K562 (cell line): ENCODE measurements at regions not wholly inside any gene's neighbourhood (a gene's known extent, or its start where the extent isn't known, plus 50 kb on each side); places are given as distances from the start of the nearest gene placed in this dataset.

Experiments
- HDAC6 ChIP-seq: IDR thresholded peaks from 2 replicates; pipeline ENCODE4 v1.6.1; 2012; ENCODE audit warnings: low read depth, mild to moderate bottlenecking, control low read depth, inconsistent platforms, low read length, moderate library complexity
- KAT7 ChIP-seq: sonication (generic); formaldehyde crosslinking; IDR thresholded peaks from 2 replicates; pipeline ENCODE4 v1.8.0; 2022; ENCODE audit warnings: missing genetic modification reagents, mild to moderate bottlenecking, borderline replicate concordance
- KDM1A ChIP-seq, 2 experiments: fragments of 450-650 bp; IDR thresholded peaks; 2 replicates each; pipeline ENCODE4 v1.6.1; 2016; ENCODE audit warnings: mild to moderate bottlenecking in 2 of 2
- MYBL2 ChIP-seq, 2 experiments: fragments of 450-650 bp in 1 of 2; sonication (generic) in 1 of 2; formaldehyde crosslinking in 1 of 2; IDR thresholded peaks; 2 replicates each; pipeline versions ENCODE4 v1.6.1 to v1.8.1; 2017 to 2022; ENCODE audit warnings: borderline replicate concordance in 1 of 2, inconsistent platforms in 1 of 2, low read depth in 1 of 2, mild to moderate bottlenecking in 1 of 2, missing genetic modification reagents in 1 of 2, moderate library complexity in 1 of 2
- PHF8 ChIP-seq: fragments of 200-600 bp; sonication (generic); IDR thresholded peaks from 2 replicates; pipeline ENCODE4 v1.6.1; 2012; ENCODE audit warnings: mixed run types, mild to moderate bottlenecking, inconsistent platforms, low read length, moderate library complexity, borderline replicate concordance
- PHTF2 ChIP-seq: fragments of 250-450 bp; sonication (Bioruptor Pico); IDR thresholded peaks from 2 replicates; pipeline ENCODE4 v1.5.0; 2021; ENCODE audit warnings: mild to moderate bottlenecking
- THRAP3 ChIP-seq: fragments of 450-650 bp; IDR thresholded peaks from 2 replicates; pipeline ENCODE4 v1.6.1; 2016; ENCODE audit warnings: mild to moderate bottlenecking, inconsistent platforms, borderline replicate concordance
- ZNF140 ChIP-seq: fragments of 250-450 bp; sonication (Bioruptor Pico); IDR thresholded peaks from 2 replicates; pipeline ENCODE4 v1.8.0; 2021; ENCODE audit warnings: moderate library complexity, mild to moderate bottlenecking, inconsistent platforms
- TF ChIP-seq, protein P1 (sequence below): sonication (generic); formaldehyde crosslinking; IDR thresholded peaks from 2 replicates; pipeline ENCODE4 v1.8.1; 2023; ENCODE audit warnings: mild to moderate bottlenecking, missing genetic modification reagents
- TF ChIP-seq, protein P2 (sequence below): sonication (generic); formaldehyde crosslinking; IDR thresholded peaks from 2 replicates; pipeline ENCODE4 v1.8.0; 2022; ENCODE audit warnings: missing genetic modification reagents, mild to moderate bottlenecking, moderate library complexity, borderline replicate concordance

DNA sequence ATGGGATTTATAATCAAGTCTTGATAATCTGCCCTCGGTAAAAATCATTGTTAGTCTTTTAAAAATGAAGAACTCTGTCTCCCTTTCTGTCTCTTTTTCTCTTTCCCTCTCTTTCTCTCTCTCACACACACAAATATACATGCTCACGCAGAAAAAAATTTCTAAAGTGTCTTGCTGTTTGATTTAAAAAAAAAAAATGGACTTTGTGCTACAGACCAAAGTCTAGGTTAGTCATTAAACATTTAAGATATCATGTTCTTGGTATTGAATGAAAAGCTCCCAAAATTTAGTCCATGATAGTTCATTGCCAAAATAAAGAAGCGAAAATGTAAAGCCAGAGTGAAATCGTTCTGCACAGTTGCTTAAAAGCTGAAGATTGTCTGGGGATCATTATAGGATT lies 665.8 kb downstream of the SORCS1 start:
- TF ChIP-seq, protein P1, sequence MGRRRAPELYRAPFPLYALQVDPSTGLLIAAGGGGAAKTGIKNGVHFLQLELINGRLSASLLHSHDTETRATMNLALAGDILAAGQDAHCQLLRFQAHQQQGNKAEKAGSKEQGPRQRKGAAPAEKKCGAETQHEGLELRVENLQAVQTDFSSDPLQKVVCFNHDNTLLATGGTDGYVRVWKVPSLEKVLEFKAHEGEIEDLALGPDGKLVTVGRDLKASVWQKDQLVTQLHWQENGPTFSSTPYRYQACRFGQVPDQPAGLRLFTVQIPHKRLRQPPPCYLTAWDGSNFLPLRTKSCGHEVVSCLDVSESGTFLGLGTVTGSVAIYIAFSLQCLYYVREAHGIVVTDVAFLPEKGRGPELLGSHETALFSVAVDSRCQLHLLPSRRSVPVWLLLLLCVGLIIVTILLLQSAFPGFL (CRISPR knock-in tag) = no peak
- TF ChIP-seq MYBL2 (IDR thresholded peaks at IDR 0.05; ENCODE audit: low read depth) (no peak), MYBL2 (CRISPR knock-in tag; IDR thresholded peaks at IDR 0.05; ENCODE audit: borderline replicate concordance) (no peak), ZNF140 (no peak), THRAP3 (no peak), HDAC6 (no peak), PHF8 (no peak), PHTF2 (CRISPR knock-in tag) (no peak), KDM1A (IDR thresholded peaks at IDR 0.05) (no peak), KAT7 (CRISPR knock-in tag) (no peak)
- TF ChIP-seq, protein P2, sequence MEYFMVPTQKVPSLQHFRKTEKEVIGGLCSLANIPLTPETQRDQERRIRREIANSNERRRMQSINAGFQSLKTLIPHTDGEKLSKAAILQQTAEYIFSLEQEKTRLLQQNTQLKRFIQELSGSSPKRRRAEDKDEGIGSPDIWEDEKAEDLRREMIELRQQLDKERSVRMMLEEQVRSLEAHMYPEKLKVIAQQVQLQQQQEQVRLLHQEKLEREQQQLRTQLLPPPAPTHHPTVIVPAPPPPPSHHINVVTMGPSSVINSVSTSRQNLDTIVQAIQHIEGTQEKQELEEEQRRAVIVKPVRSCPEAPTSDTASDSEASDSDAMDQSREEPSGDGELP (CRISPR knock-in tag) = no peak
